Myocyte (in vitro differentiated cells): ENCODE measurements at regions not wholly inside any gene's neighbourhood (a gene's known extent, or its start where the extent isn't known, plus 50 kb on each side); places are given as distances from the start of the nearest gene placed in this dataset.

ENCODE experiments used
- DNase-seq: peaks from one replicate; pipeline ENCODE4 v3.0.0-alpha.2; 2012; ENCODE audit warnings: low read depth

DNA sequence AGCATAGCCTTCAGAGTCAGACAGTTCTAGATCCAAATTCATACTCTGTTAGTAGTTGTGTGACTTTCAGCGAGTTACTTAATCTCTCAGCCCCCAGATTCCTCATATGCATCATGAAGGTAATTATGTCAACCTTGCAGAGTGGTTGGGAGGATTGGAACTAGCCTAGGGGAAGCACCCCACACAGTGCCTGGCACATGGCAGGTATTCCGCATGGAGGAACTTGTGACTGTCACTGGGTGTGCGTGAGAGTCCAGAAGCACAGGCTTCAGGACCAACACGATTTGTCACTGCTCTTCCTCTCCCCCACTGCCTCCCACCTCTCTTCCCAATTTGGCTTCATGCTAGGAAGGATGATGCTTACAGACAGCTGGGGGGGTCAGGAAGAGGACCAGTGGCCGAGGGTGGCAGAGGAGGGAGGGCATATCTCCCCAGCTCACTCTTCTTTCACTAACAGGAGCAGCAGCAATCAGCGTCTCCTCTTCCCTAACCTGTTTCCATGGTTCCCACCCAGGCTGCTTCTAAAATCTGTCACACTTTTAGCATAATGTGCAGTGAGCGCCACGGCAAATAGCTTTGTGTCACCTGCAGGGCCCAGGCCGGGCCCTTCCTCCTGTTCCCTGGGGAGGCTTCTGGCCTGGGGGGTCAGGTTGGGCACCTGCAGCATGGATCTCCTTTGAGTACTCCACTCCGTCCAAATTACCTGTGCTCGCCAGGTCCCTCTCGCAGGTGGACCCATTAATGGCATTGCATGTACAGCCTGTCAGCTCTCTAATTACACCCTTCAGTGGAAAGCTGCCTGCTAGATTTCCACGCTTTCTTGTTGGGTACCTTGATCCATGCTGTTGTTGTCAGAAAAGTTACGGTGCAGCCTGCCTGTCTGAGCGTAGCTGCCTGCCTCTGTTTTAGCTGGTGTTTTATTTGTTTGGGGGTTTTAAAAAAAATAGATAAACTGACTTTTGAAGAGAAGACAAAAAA, 400.4 kb downstream of the NXPE2 start:
- DNase-seq, result no peak

DNA sequence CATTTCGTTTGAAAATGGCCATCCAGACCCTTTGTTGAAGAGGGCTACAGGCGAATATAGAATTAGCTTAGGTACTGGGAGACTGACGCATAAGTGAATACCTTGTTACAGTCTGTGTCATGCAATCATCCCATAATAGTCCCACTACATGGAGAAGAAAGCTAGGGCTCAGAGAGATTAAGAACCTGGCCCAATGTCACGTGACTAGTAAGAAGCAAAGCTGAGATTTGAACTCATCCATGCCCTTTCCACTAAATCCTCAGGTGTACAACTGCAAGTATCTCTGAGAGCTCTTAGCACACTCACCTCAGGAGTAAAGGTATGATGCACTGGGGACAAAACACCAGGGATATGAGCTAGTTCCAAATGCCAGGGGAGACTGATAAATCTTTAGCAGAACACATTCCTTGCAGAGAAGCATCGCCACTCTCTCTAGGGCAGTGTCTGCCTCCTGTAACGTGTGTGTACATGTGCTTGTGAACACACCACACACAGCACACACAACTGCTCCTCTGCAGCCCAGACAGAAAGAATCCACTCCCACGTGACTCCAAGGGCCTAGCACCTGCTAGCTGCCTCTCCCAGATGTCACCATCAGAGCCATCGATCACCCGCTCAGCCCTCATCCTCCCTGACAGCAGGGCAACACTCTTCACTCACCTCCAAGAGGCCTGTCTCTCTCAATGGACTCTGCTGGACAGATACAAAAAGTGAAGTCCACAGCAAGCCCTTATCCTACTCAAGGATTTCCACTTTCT, 402.8 kb downstream of the NXPE2 start:
- DNase-seq, result no peak

DNA sequence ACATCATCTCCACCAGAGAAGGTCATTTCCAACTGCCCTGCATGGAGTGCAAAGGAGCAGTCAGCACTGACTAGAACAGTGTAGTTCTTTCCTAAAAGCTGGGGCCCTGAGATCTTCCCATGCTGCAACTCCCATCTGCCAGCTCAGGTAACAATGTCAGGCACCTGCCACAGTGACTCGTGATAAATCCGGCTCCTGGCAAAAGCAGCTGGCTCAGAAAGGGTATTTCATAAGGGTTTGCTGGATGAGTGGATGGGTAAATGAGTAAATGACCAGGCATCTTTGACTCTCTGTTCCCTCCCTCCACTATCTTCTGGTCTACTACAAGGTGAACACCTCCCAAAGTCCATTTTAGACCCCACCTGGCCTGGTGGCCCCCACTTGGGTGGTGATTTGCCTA, 403.6 kb downstream of the NXPE2 start:
- no peak for DNase-seq

DNA sequence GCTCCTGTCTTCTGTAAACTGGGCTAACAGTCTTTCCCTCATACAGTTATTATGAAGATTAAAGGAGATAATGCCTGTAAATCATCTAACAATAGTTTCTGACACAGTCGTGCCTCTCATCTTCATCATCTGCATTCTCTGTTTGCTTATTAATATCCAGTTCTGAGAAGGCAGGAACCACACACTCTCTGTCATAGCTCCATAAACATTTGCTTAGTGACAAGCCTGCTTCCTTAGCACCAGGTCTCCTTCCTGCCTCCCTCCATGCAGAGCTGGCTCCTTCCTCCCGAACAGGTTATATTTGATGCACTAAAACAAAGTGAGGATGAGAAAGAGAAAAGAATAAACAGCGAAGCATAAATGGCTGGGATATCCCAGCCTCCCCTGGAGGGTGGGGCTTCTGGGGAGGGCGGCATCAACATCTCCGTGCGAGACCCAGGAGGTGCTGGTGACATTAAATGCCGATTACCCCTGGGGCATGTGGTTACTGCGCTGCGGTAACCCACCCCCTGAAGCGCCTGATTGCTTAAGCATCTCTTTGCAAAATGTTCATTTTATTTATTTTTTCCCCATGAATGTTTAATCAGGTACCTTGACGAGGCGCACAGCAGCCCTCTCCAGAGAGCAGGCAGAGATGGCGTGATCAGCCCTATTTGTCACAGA, 404.9 kb downstream of the NXPE2 start:
- no peak for DNase-seq

DNA sequence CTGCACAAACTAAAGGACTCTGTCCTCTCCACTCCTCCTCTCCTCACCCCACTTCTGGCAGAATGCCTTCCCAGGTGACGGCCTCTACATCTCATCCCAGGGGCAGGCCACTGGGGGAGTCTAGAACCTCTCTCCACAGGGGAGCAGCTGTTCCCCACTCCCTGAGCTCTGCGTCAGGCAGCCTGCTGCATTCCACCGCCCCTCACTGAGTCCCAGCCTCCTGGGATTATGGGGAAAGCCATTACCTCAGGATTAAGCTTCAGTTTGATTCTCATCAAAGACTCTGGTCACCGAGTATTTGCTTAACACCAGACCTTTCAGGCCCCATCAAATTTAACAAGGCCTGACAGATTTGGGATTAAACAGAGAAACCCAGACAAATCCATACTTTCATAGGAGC, 405.9 kb downstream of the NXPE2 start:
- no peak for DNase-seq

DNA sequence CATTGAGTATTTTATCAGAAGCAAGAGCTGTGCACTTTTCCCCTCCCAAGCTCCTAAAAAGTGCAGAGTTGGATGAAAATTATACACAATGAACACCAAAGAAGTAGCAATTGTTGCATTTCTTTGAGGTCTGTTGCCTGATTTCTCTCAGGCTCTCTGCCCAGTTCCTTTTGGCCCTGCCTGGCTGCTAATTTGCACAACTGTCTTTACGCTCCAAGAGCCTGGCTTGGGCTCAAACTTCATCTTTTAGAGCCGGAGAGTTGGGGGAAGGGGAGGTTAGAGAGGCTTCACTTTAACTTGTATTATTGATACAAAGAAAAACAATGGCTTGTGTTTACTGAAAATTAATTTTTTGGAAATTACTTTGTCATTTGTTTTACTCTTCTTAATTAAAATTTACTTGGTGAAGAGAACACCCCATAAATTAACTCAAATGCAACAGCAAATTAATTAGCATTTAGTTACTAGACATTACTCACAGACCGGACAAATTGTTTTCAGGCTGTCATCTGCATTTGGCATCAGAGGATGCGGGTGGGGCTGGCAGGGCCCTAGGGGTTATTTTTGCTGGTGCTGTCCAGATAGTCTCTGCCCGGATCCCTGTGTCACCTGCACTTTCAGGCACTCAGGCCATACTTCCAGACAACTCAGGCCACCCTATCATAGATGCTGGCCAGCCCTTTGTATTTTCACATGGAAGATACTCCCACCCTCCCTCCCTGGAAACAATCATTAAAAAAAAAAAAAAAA, 407.3 kb downstream of the NXPE2 start:
- DNase-seq, result no peak

DNA sequence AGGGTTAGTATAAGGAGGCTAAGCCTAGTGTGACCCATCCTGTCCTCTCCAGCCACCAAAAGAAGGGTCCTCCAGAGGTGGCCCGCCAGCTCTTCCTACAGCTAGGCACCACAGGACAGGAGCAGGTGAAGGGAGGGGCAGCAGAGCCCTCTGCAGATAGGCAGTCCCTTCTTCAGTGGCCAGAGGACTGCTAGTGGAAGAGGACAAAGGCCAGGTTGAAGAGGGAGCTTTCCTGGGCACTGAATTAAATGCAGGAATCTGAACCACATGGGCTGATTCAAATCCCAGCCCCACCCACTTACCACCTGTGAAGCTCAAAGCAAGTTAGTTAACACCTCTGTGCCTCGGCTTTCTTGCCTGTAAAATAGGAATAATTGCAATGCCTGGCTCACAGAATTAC, 409.5 kb downstream of the NXPE2 start:
- DNase-seq, result no peak

DNA sequence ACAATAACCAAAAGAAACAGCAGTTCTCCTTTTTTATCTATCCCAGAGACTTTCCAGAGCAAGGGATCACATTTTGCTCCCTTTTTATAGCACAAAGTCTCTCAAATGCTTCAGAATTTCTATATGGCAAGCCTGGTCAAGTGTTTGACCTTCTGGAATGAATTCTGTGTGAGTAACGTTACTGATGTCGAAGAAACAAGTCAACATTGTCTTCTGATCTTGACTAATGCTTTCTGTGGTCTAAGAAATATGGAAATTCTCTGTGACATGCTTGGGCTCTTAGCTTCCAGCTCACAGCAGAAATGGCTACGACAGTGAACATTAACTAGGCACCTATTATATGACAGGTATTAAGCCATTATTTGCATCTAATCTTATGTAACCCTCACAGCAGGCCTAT, 411.7 kb downstream of the CADM1 start:
- DNase-seq, result no peak

DNA sequence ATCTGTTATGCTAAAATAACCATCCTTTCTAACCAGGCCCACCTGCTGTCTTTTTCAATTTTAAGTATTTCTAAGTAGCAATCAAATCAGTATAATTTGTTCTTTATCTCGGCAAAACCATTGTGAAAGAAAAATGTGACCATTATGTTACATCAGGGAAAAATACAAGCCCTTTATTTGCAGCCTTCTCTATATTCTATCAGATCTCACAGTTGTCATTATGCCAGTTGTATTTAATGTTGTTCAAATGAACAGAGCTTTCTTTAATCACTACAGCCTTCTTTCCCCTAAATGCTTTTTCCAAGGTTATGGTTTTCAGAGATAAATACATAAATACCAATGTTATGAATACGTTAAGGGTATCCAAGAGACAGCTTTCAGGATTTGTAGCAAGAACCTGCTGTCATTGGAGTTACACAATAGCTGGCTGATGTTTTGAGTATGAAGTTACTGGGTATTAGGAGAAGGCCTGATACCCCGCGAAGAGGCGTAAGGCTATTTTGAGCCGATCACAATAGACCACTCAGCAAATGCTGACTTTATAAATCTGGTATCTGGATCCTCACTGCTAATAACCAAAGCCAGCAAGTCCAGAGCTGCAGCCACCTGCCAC, 406.3 kb downstream of the CADM1 start:
- DNase-seq, result no peak

DNA sequence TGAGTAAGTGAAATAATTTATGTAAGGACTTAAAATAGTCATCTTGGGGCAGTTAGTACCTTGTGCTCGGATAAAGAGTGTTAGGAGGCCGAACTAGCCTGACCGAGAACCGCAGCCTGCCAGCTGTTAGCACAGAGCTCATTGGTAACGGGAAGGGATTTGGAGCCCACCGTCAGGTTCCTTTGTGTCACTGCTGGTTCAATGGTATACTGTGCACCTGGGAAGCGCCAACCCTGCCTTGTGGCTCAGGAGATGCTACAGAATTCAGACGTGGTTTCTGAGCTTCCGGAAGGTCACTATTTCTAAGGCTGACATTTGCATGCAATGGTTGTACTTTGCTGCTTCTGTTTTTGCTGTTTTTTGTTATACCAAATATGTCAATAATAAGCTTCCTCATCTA, 403.5 kb downstream of the CADM1 start:
- no peak for DNase-seq

DNA sequence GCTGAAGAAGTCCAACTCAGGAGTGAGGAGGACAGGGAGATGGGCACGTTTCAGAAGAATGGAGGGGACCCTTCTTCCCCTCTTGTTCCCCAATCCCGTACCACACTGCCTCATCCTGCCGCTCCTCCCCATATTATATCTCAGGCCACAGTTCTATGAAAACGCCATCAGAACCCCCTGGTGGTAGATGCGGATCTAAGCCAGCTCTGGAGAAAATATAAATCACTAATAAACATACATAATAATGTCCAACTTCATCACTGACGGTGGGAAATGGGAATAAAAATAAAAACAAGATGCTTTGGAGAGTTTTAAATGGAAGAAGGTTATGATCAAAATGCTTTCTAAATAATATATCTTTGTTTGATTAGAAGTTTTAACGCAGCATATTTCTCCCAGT, 400.3 kb downstream of the CADM1 start:
- no peak for DNase-seq

DNA sequence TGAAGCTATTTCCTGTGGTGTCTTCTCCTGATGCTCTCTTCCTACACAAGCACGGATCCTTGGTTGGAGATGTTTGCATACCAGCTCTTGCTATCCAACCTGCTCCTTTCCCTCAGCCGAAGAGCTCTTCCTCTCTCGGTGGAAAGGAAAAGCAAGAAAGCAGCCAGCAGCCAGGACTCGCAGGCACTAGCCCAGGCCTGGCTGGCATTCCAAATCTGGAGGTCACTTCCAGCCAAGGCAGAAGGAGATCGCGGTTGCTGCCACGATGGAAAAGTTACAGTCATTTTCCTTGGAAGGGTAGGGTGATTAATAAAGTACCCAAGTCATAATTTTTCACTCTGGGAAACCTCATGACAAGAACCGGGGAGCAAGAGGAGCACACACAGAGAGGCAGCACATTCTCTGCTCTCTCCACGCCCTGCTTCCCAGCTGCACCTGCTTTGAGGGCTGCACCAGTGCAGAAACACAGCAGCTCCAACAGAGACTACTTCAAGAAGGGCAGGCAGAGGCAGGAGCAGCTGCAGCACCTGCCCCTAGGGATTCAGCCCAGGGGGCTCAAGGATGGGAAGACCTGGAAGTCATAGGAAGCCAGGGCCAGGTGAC, 399.3 kb downstream of the CADM1 start:
- DNase-seq, result no peak

DNA sequence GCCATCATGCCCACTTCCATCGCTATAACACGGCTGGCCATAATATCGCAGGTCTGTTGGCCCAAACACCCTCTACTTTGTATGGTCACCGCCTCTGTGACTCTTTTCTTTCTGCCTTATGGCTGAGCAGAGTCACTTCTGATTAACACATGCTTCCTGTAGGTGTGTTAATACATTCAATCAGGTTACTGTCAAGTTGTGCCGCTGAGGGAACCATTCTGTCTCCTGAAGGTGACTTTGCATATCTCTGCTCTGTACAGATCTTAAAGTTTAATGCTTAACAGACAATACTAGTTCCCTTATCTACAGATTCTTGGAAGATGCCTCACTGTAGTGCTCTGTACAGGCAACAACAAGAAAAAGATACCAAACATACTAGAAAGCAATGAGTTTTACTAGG, 393.1 kb downstream of the CADM1 start:
- DNase-seq, result no peak

DNA sequence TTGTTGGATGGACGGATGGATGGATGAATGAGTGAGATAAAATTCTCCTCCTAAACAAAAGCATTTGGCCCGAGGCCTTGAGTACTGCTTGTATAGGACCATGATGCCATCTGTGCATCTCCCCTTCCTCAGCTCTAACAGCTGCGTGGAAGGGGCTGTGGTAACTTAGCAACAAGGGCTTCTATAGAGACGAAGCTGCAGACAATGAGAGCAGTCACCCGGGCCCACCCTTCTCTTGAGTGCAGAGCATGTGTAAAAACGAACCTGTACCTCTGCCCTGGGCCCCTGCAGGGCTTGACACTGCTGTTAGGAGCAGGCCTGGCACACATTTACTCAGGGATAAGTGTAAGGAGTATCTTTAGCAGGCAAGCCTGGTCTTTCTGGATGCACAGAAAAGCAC, 391.5 kb downstream of the CADM1 start:
- DNase-seq, result no peak

DNA sequence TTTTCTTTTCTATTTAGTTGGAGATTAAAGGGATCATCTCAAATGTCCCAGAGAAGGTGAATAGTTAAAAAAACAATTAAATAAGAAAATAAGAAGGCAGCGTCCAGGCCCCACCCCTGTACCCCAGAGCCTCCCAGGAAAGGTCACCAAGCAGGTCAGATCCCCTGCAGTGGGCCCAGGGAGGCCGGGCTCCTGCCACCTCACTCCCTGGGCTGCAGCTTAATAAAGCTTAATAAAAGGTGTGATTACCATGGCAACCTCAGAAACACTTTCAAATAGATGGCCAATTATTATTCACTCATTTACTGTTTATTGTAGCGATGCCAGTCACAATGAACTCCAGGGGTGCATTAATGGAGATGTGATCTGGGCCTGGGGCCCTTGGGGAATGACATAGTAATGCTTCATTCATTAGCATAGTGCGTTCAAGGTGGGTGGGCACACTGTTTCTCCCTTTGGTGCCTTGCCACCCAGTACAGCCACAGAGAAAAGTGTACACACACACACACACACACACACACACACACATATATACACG, 386.2 kb downstream of the CADM1 start:
- DNase-seq, result no peak

DNA sequence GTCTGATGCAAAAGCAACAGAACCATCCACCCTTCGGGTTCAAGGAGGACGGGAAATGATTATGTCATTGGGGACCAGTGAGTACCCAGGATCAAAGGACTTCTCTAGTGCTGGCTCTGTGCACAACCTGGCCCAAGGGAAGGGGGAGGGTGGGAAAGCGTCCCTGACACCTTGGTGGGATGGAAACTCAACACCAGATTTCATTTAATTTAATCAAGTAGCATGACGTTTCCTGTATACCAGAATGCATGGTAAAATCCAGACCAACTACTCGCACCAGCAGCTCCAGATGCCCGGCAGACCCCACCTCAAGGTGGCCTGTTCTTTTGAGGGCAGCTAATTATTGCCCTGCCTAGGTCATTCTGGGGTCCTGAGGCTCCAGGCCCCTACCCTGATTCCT, 385.1 kb downstream of the CADM1 start:
- no peak for DNase-seq
